Esophagus muscularis mucosa (tissue), 3 donors: ENCODE measurements at regions not wholly inside any gene's neighbourhood (a gene's known extent, or its start where the extent isn't known, plus 50 kb on each side); places are given as distances from the start of the nearest gene placed in this dataset.

Experiments used
- CTCF ChIP-seq, 3 experiments: fragments of 200-600 bp in 2 of 3; fragments of 450-650 bp in 1 of 3; sonication (generic) in 2 of 3; IDR thresholded peaks; one replicate each; pipeline ENCODE4 v1.5.1; 2017 to 2019; ENCODE audit warnings: antibody characterized with exemption in 3 of 3, mild to moderate bottlenecking in 2 of 3, moderate library complexity in 1 of 3
- POLR2A ChIP-seq: fragments of 450-650 bp; IDR thresholded peaks from one replicate; pipeline ENCODE4 v1.6.1; 2017; ENCODE audit warnings: antibody characterized with exemption, moderate library complexity, mild to moderate bottlenecking, low read depth

GRCh38 chr2:16871411-16871810, 205.8 kb upstream of the CYRIA start:
- TF ChIP-seq POLR2A: no peak
- TF ChIP-seq CTCF (IDR thresholded peaks at IDR 0.05): no peak
